ENCODE measurements at regions not wholly inside any gene's neighbourhood (a gene's known extent, or its start where the extent isn't known, plus 50 kb on each side); places are given as distances from the start of the nearest gene placed in this dataset.

- Histone ChIP-seq H3K4me3 (ENCODE audit: low read depth, low read length) (no peak overlapping the region), H3K36me3 (ENCODE audit: control insufficient read depth, insufficient read depth, low read length) (no peaks in the 10 kb centered on the region), H3K27me3 (ENCODE audit: control insufficient read depth, insufficient read depth, low read length) (no peaks in the 10 kb centered on the region)
- DNase-seq (ENCODE audit: low read depth) (no peak), FAIRE-seq (no peak)
- TF ChIP-seq CTCF (IDR thresholded peaks at IDR 0.05; ENCODE audit: insufficient read depth, low read length, severe bottlenecking), result no peak
Observed at GRCh38 chr3:73204841-73205240, 143.4 kb downstream of the EBLN2 start.

- Histone ChIP-seq H3K27me3 (ENCODE audit: control insufficient read depth, insufficient read depth, low read length) (no peaks in the 10 kb centered on the region), H3K4me3 (ENCODE audit: low read depth, low read length) (no peak overlapping the region), H3K36me3 (ENCODE audit: control insufficient read depth, insufficient read depth, low read length) (no peaks in the 10 kb centered on the region)
- FAIRE-seq, result no peak
- no peak for TF ChIP-seq CTCF (IDR thresholded peaks at IDR 0.05; ENCODE audit: insufficient read depth, low read length, severe bottlenecking)
- no peak for DNase-seq (ENCODE audit: low read depth)
Observed at GRCh38 chr3:73206030-73206429, 144.6 kb downstream of the EBLN2 start.

- DNase-seq (ENCODE audit: low read depth) (no peak), FAIRE-seq (no peak)
- no peak for TF ChIP-seq CTCF (IDR thresholded peaks at IDR 0.05; ENCODE audit: insufficient read depth, low read length, severe bottlenecking)
- no peaks in the 10 kb centered on the region for H3K36me3 ChIP-seq (ENCODE audit: control insufficient read depth, insufficient read depth, low read length)
- H3K27me3 ChIP-seq (ENCODE audit: control insufficient read depth, insufficient read depth, low read length), result no peaks in the 10 kb centered on the region
- H3K4me3 ChIP-seq (ENCODE audit: low read depth, low read length), result no peak overlapping the region
Observed at GRCh38 chr3:73207946-73208440, 146.5 kb downstream of the EBLN2 start.

- no peak for FAIRE-seq
- H3K27me3 ChIP-seq (ENCODE audit: control insufficient read depth, insufficient read depth, low read length), result no peaks in the 10 kb centered on the region
- no peak for DNase-seq (ENCODE audit: low read depth)
Observed at GRCh38 chr3:73210759-73211158, 149.3 kb downstream of the EBLN2 start.

GRCh38 chr3:73212683-73213082 lies 151.2 kb downstream of the EBLN2 start:
- H3K36me3 ChIP-seq (ENCODE audit: control insufficient read depth, insufficient read depth, low read length), result no peaks in the 10 kb centered on the region
- H3K4me3 ChIP-seq (ENCODE audit: low read depth, low read length), result no peak overlapping the region
- no peaks in the 10 kb centered on the region for H3K27me3 ChIP-seq (ENCODE audit: control insufficient read depth, insufficient read depth, low read length)
- no peak for TF ChIP-seq CTCF (IDR thresholded peaks at IDR 0.05; ENCODE audit: insufficient read depth, low read length, severe bottlenecking)
- DNase-seq (ENCODE audit: low read depth), result no peak
- FAIRE-seq, result no peak

More at GRCh38 chr3:73210759-73211158, 149.3 kb downstream of the EBLN2 start:
- H3K4me3 ChIP-seq (ENCODE audit: low read depth, low read length), result no peak overlapping the region
- no peaks in the 10 kb centered on the region for H3K36me3 ChIP-seq (ENCODE audit: control insufficient read depth, insufficient read depth, low read length)
- TF ChIP-seq CTCF (IDR thresholded peaks at IDR 0.05; ENCODE audit: insufficient read depth, low read length, severe bottlenecking), result no peak

- FAIRE-seq, result no peak
- DNase-seq (ENCODE audit: low read depth), result no peak
- Histone ChIP-seq H3K27me3 (ENCODE audit: control insufficient read depth, insufficient read depth, low read length) (no peaks in the 10 kb centered on the region), H3K36me3 (ENCODE audit: control insufficient read depth, insufficient read depth, low read length) (no peaks in the 10 kb centered on the region), H3K4me3 (ENCODE audit: low read depth, low read length) (no peak overlapping the region)
- TF ChIP-seq CTCF (IDR thresholded peaks at IDR 0.05; ENCODE audit: insufficient read depth, low read length, severe bottlenecking), result no peak
Observed at GRCh38 chr3:73213896-73214295, 152.4 kb downstream of the EBLN2 start.

Data from bronchial epithelial cell (primary cell).